Cardiac muscle cell (in vitro differentiated cells and primary cell): ENCODE measurements at regions not wholly inside any gene's neighbourhood (a gene's known extent, or its start where the extent isn't known, plus 50 kb on each side); places are given as distances from the start of the nearest gene placed in this dataset.

Experiments used
- DNase-seq, 2 donors: peaks; one replicate each; pipeline versions ENCODE4 v3.0.0 to v3.0.0-alpha.2; 2010 to 2017; ENCODE audit warnings: low read depth in 1 of 2, low spot score in 1 of 2
- H3K27ac ChIP-seq: fragments of 200-600 bp; sonication (generic); 2 replicates; pipeline ENCODE4 v1.5.1; 2016
- H3K27me3 ChIP-seq: fragments of 200-600 bp; sonication (generic); 2 replicates; pipeline ENCODE4 v1.6.0; 2016; ENCODE audit warnings: control low read depth
- H3K36me3 ChIP-seq: fragments of 200-600 bp; sonication (generic); 2 replicates; pipeline ENCODE4 v1.5.1; 2016; ENCODE audit warnings: control low read depth
- H3K4me1 ChIP-seq: fragments of 200-600 bp; sonication (generic); 2 replicates; pipeline ENCODE4 v1.8.1; 2017; ENCODE audit warnings: low read depth, mild to moderate bottlenecking, mixed run types
- H3K4me3 ChIP-seq: fragments of 200-600 bp; sonication (generic); 2 replicates; pipeline ENCODE4 v1.5.1; 2016; ENCODE audit warnings: mild to moderate bottlenecking
- H3K9me3 ChIP-seq: fragments of 200-600 bp; sonication (generic); 2 replicates; pipeline ENCODE4 v1.5.1; 2017; ENCODE audit warnings: low read depth, mild to moderate bottlenecking, control low read depth
- CTCF ChIP-seq: IDR thresholded peaks from 2 replicates; pipeline ENCODE4 v1.5.1; 2012; ENCODE audit warnings: low read depth, mild to moderate bottlenecking, low read length

GRCh38 chr1:192713921-192714320, 78.0 kb downstream of the RGS13 start:
- peak in 1 of 2 donors; percentile 53 for DNase-seq
- Histone ChIP-seq H3K4me1 (no peaks in the 10 kb centered on the region), H3K27ac (no peak overlapping the region), H3K27me3 (no peaks in the 10 kb centered on the region), H3K9me3 (no peaks in the 10 kb centered on the region), H3K36me3 (no peaks in the 10 kb centered on the region), H3K4me3 (no peak overlapping the region)
- TF ChIP-seq CTCF: no peak

- Histone ChIP-seq H3K4me1 (peaks cover 3% of the 10 kb centered on the region), H3K27me3 (no peaks in the 10 kb centered on the region), H3K4me3 (no peak overlapping the region), H3K36me3 (no peaks in the 10 kb centered on the region), H3K9me3 (no peaks in the 10 kb centered on the region), H3K27ac (no peak overlapping the region)
- no peak for DNase-seq
- TF ChIP-seq CTCF: no peak
Observed at GRCh38 chr1:192724670-192725069, 84.2 kb upstream of the RGS2 start.

DNA sequence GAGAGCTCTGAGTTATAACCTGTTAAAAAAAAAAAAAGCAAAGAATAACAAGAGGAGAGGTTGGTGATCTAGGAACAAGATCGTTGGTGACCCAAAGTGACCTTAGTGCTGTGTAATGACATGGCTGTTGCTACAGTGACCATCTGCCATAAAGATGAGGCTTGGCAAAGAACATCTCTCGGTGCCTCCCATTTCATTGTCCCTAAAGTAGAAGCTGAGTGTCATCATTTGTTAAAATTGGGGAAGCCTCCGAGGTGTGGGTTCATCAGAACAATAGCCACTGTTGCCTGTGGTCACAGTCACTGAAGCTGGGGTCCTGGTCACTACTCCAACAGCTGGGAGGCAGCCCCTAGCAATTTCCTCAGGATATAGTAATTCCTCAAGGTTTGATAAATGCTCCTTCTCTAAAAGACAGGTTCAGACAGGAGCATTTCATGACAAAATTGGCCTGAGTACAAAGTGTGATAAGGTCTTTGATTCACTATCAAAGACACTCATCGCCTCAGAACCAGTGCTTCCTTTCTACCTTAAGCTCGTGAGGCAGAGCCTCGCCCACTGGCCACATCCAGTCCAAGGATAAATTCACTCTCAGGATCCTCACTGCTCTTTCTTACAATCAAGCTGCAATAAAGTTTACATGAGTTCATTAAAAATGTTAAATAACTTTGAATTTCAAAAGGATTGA, 81.9 kb upstream of the RGS2 start:
- Histone ChIP-seq H3K27ac (no peak overlapping the region), H3K9me3 (no peaks in the 10 kb centered on the region), H3K4me1 (peaks cover 13% of the 10 kb centered on the region), H3K27me3 (no peaks in the 10 kb centered on the region), H3K36me3 (no peaks in the 10 kb centered on the region), H3K4me3 (no peak overlapping the region)
- TF ChIP-seq CTCF: no peak
- DNase-seq: no peak

- DNase-seq: no peak
- Histone ChIP-seq H3K4me1 (peaks cover 13% of the 10 kb centered on the region), H3K36me3 (no peaks in the 10 kb centered on the region), H3K4me3 (no peak overlapping the region), H3K9me3 (no peaks in the 10 kb centered on the region), H3K27ac (no peak overlapping the region), H3K27me3 (no peaks in the 10 kb centered on the region)
- TF ChIP-seq CTCF: no peak
Observed at GRCh38 chr1:192729500-192729899, 79.3 kb upstream of the RGS2 start.

DNA sequence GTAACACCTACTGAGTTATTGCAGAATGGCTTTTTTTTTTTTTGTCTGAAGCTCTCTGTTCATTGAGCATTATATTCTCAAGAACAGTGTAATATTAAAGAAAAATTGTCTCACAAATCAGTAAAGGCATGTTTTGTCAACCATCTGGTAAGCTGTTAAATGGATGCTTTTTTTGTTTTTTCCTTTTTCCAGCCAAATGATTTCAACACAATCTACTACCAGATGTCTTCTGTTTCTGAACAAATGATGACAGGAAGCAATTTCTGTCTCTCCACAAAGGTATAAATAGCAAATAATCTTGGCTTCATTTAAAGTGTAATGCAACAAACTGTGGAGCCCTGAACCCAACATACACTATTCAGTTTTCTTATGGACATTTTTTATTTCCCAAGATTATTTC, 78.6 kb upstream of the RGS2 start:
- H3K36me3 ChIP-seq: no peaks in the 10 kb centered on the region
- TF ChIP-seq CTCF: no peak

More for the DNA sequence above, 78.6 kb upstream of the RGS2 start:
- H3K4me1 ChIP-seq: peaks cover 13% of the 10 kb centered on the region
- no peak overlapping the region for H3K27ac ChIP-seq
- no peak overlapping the region for H3K4me3 ChIP-seq
- DNase-seq: peak in 1 of 2 donors; percentile 68
- no peaks in the 10 kb centered on the region for H3K9me3 ChIP-seq
- no peaks in the 10 kb centered on the region for H3K27me3 ChIP-seq
